HCT116 (cell line): ENCODE measurements at regions not wholly inside any gene's neighbourhood (a gene's known extent, or its start where the extent isn't known, plus 50 kb on each side); places are given as distances from the start of the nearest gene placed in this dataset.

ENCODE experiments used
- ATAC-seq: fragments of 200-7000 bp; cut with Tn5 transposase; 2 replicates; pipeline ENCODE4 v1.9.1; 2020; ENCODE audit warnings: mild to moderate bottlenecking, moderate library complexity
- BruUV-seq: library from RNA; stranded (reverse); fragments of 400-500 nt; replicated peaks from 2 replicates; lab custom pipeline; 2021; lab: Mats Ljungman, UMichigan
- CTCF ChIA-PET: fragments of 300-600 bp; sonication (Branson Sonifier 250); formaldehyde crosslinking; loops from one replicate; lab custom pipeline; 2021; ENCODE audit warnings: antibody characterized with exemption; lab: Charles Lee
- POLR2A ChIA-PET: fragments of 300-600, 350-600 bp; sonication (Branson Sonifier 250); formaldehyde crosslinking; loops from one replicate; lab custom pipeline; 2021; ENCODE audit warnings: antibody characterized with exemption; lab: Charles Lee
- RAD21 ChIA-PET, 2 experiments: fragments of 300-600 bp; sonication (Branson Sonifier 250); formaldehyde crosslinking; loops; one replicate each; lab custom pipeline; 2023; ENCODE audit warnings: low total read pairs in 2 of 2; ENCODE audit not compliant: uncharacterized antibody in 2 of 2, unreplicated experiment in 2 of 2, low non-redundant PET in 1 of 2; lab: Charles Lee
- DNase-seq: peaks from one replicate; pipeline ENCODE4 v3.0.0-alpha.2; 2010; ENCODE audit warnings: low read depth, low spot score
- H2AFZ ChIP-seq: fragments of 200-600 bp; shearing (Covaris generic), sonication (generic); 2 replicates; pipeline ENCODE4 v1.6.1; 2017; ENCODE audit warnings: low read depth, mixed run types, mixed read lengths, antibody characterized with exemption, low read length; ENCODE audit not compliant: poor library complexity, severe bottlenecking
- H3K27ac ChIP-seq: 2 replicates; pipeline ENCODE4 v1.5.1; 2012; ENCODE audit warnings: low read depth, low read length
- H3K27me3 ChIP-seq: fragments of 200-600 bp; sonication (generic); 2 replicates; pipeline ENCODE4 v1.6.1; 2016; ENCODE audit warnings: mixed run types, low read length, mixed read lengths; ENCODE audit not compliant: insufficient read depth
- H3K36me3 ChIP-seq, 2 experiments: fragments of 200-500 bp in 1 of 2; fragments of 200-600 bp in 1 of 2; sonication (Bioruptor generic) in 1 of 2; sonication (generic) in 1 of 2; 2 replicates each; pipeline versions ENCODE4 v1.5.1 to v1.6.1; 2014 to 2016; ENCODE audit warnings: low read length in 2 of 2, inconsistent platforms in 1 of 2, mixed read lengths in 1 of 2, mixed run types in 1 of 2; ENCODE audit not compliant: insufficient read depth in 2 of 2, control insufficient read depth in 1 of 2
- H3K4me1 ChIP-seq, 2 experiments: fragments of 200-600 bp in 1 of 2; sonication (generic) in 1 of 2; 2 replicates each; pipeline versions ENCODE4 v1.5.1 to v1.6.1; 2012 to 2017; ENCODE audit warnings: low read length in 2 of 2, inconsistent platforms in 1 of 2, mild to moderate bottlenecking in 1 of 2, mixed read lengths in 1 of 2, mixed run types in 1 of 2, moderate library complexity in 1 of 2; ENCODE audit not compliant: insufficient read depth in 2 of 2, control insufficient read depth in 1 of 2
- H3K4me2 ChIP-seq: fragments of 200-600 bp; sonication (generic); 2 replicates; pipeline ENCODE4 v1.6.1; 2017; ENCODE audit warnings: mixed run types, low read length, mixed read lengths
- H3K4me3 ChIP-seq, 2 experiments: fragments of 200-600 bp in 1 of 2; sonication (generic) in 1 of 2; replicated peaks in 1 of 2; 2 replicates each; pipeline ENCODE4 v1.5.1; 2011 to 2016; ENCODE audit warnings: low read length in 2 of 2, control low read depth in 1 of 2, low read depth in 1 of 2, mild to moderate bottlenecking in 1 of 2, mixed read lengths in 1 of 2, mixed run types in 1 of 2
- H3K79me2 ChIP-seq: fragments of 200-600 bp; sonication (generic); 2 replicates; pipeline ENCODE4 v1.6.1; 2017; ENCODE audit warnings: mild to moderate bottlenecking, mixed run types, low read length, moderate library complexity, mixed read lengths; ENCODE audit not compliant: insufficient read depth
- H3K9ac ChIP-seq: fragments of 200-600 bp; sonication (generic); 2 replicates; pipeline ENCODE4 v1.6.1; 2016; ENCODE audit warnings: low read length, mixed read lengths
- H3K9me2 ChIP-seq: fragments of 200-600 bp; sonication (generic), shearing (Covaris generic); 2 replicates; pipeline ENCODE4 v1.6.1; 2017; ENCODE audit warnings: mixed run types, mild to moderate bottlenecking, moderate library complexity; ENCODE audit not compliant: insufficient read depth
- H3K9me3 ChIP-seq, 2 experiments: fragments of 200-500 bp in 1 of 2; fragments of 200-600 bp in 1 of 2; sonication (Bioruptor generic) in 1 of 2; sonication (generic) in 1 of 2; 2 replicates each; pipeline ENCODE4 v1.6.1; 2014 to 2017; ENCODE audit warnings: low read length in 2 of 2, mixed read lengths in 2 of 2, inconsistent platforms in 1 of 2, low read depth in 1 of 2, mild to moderate bottlenecking in 1 of 2, mixed run types in 1 of 2, moderate library complexity in 1 of 2; ENCODE audit not compliant: control insufficient read depth in 1 of 2, insufficient read depth in 1 of 2
- H4K20me1 ChIP-seq: fragments of 200-600 bp; sonication (generic), shearing (Covaris generic); 2 replicates; pipeline ENCODE4 v1.6.1; 2017; ENCODE audit warnings: mixed run types, mild to moderate bottlenecking, moderate library complexity; ENCODE audit not compliant: insufficient read depth
- CEBPB ChIP-seq: IDR thresholded peaks from 2 replicates; pipeline ENCODE4 v1.6.1; 2012; ENCODE audit warnings: low read depth
- EGR1 ChIP-seq: IDR thresholded peaks from 2 replicates; pipeline ENCODE4 v1.6.1; 2012; ENCODE audit warnings: low read depth
- ELF1 ChIP-seq: IDR thresholded peaks from 2 replicates; pipeline ENCODE4 v1.6.1; 2012; ENCODE audit warnings: low read depth, borderline replicate concordance
- EZH2 ChIP-seq: fragments of 200-600 bp; sonication (generic); IDR thresholded peaks from 2 replicates; pipeline ENCODE4 v1.6.1; 2017; ENCODE audit warnings: antibody characterized with exemption, mixed run types
- EZH2phosphoT487 ChIP-seq: fragments of 200-600 bp; IDR thresholded peaks from 2 replicates; pipeline ENCODE4 v1.6.1; 2018; ENCODE audit warnings: antibody characterized with exemption, borderline replicate concordance
- FOSL1 ChIP-seq: IDR thresholded peaks from 2 replicates; pipeline ENCODE4 v1.6.1; 2012; ENCODE audit warnings: low read depth
- JUND ChIP-seq: IDR thresholded peaks from 2 replicates; pipeline ENCODE4 v1.6.1; 2012
- POLR2A ChIP-seq: IDR thresholded peaks from 2 replicates; pipeline ENCODE4 v1.7.0; 2011; ENCODE audit warnings: borderline replicate concordance; ENCODE audit not compliant: insufficient read depth, insufficient read length; ENCODE audit errors: extremely low read depth
- POLR2AphosphoS5 ChIP-seq: IDR thresholded peaks from 2 replicates; pipeline ENCODE4 v1.6.1; 2011; ENCODE audit warnings: mild to moderate bottlenecking, low read depth, low read length, moderate library complexity
- RAD21 ChIP-seq: IDR thresholded peaks from 2 replicates; pipeline ENCODE4 v1.6.1; 2012; ENCODE audit warnings: low read depth, mild to moderate bottlenecking
- SRF ChIP-seq: IDR thresholded peaks from 2 replicates; pipeline ENCODE4 v1.6.1; 2012; ENCODE audit warnings: low read depth
- TCF7L2 ChIP-seq: IDR thresholded peaks from 2 replicates; pipeline ENCODE4 v1.7.0; 2011; ENCODE audit warnings: borderline replicate concordance, inconsistent platforms; ENCODE audit not compliant: insufficient read depth, insufficient read length; ENCODE audit errors: extremely low read depth
- YY1 ChIP-seq: IDR thresholded peaks from 2 replicates; pipeline ENCODE4 v1.6.1; 2011; ENCODE audit warnings: low read length, low read depth, moderate library complexity, mild to moderate bottlenecking; ENCODE audit not compliant: insufficient replicate concordance; ENCODE audit errors: extremely low read depth
- ZFX ChIP-seq: fragments of 450-650 bp; IDR thresholded peaks from 2 replicates; pipeline ENCODE4 v1.6.1; 2017
- ZNF274 ChIP-seq: fragments of 200-500 bp; sonication (Bioruptor generic); IDR thresholded peaks from 2 replicates; pipeline ENCODE4 v1.6.1; 2014; ENCODE audit warnings: mild to moderate bottlenecking, low read depth, low read length, inconsistent platforms
- intact Hi-C: fragments of 100-400 bp; cut with micrococcal nuclease; formaldehyde crosslinking; loops from 2 replicates; pipeline ENCODE4 v1.10.0; 2022
- TF ChIP-seq, protein P1 (sequence below): IDR thresholded peaks from 2 replicates; pipeline ENCODE4 v1.6.1; 2012
- TF ChIP-seq, protein P2 (sequence below): IDR thresholded peaks from 2 replicates; pipeline ENCODE4 v1.6.1; 2011; ENCODE audit warnings: mild to moderate bottlenecking, low read length, moderate library complexity; ENCODE audit not compliant: insufficient replicate concordance; ENCODE audit errors: extremely low read depth
- TF ChIP-seq, protein P3 (sequence below), 3 experiments: fragments of 200-600 bp in 1 of 3; sonication (generic) in 1 of 3; IDR thresholded peaks in 2 of 3; conservative IDR thresholded peaks in 1 of 3; 2 replicates each; pipeline ENCODE4 v1.5.1; 2012 to 2017; ENCODE audit warnings: low read depth in 2 of 3, low read length in 2 of 3, antibody characterized with exemption in 1 of 3, borderline replicate concordance in 1 of 3, control low read depth in 1 of 3, mild to moderate bottlenecking in 1 of 3, mixed read lengths in 1 of 3, mixed run types in 1 of 3, moderate library complexity in 1 of 3; ENCODE audit not compliant: insufficient read depth in 1 of 3
- TF ChIP-seq, protein P4 (sequence below): IDR thresholded peaks from 2 replicates; pipeline ENCODE4 v1.6.1; 2012; ENCODE audit warnings: low read depth

DNA sequence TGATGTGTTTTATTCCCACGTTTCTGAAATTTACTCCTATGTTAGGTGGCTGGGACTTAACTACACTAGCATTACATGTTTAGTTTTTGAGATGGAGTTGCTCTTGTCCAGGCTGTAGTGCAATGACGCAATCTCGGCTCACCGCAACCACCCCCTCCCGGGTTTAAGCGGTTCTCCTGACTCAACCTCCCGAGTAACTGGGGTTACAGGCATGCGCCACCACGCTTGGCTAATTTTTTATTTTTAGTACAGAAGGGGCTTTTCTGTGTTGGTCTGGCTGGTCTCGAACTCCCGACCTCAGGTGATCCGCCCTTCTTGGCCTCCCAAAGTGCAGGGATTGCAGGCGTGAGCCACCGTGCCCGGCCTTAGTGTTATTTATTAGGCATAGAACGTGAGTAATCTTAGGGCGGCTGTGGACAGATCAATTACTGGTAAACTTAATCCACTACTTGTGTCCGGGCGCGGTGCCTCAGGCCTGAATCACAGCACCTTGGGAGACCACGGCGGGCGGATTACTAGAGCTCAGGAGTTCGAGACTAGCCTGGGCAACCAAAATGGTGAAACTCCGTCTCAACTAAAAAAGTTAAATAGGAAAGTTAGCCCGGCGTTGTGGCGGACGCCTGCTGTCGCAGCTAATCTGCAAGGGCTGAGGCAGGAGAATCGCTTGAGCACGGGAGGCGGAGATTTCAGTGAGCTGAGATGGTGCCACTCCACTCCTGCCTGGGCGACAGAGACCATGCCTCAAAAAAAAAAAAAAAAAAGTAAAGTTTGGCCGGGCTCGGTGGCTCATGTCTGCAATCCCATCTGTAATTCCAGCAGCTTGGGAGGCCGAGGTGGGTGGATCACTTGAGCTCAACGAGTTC lies 123.7 kb upstream of the BTN3A2 start:
- H3K9me2 ChIP-seq: 0 out of 2 replicates have a peak, but pooled peaks cover 5% of the 10 kb centered on the region
- no peaks in the 10 kb centered on the region for H3K79me2 ChIP-seq
- H4K20me1 ChIP-seq: no peaks in the 10 kb centered on the region
- no peak overlapping the region for H3K9ac ChIP-seq
- TF ChIP-seq, protein P1, sequence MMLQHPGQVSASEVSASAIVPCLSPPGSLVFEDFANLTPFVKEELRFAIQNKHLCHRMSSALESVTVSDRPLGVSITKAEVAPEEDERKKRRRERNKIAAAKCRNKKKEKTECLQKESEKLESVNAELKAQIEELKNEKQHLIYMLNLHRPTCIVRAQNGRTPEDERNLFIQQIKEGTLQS: no peak
- TF ChIP-seq, protein P2, sequence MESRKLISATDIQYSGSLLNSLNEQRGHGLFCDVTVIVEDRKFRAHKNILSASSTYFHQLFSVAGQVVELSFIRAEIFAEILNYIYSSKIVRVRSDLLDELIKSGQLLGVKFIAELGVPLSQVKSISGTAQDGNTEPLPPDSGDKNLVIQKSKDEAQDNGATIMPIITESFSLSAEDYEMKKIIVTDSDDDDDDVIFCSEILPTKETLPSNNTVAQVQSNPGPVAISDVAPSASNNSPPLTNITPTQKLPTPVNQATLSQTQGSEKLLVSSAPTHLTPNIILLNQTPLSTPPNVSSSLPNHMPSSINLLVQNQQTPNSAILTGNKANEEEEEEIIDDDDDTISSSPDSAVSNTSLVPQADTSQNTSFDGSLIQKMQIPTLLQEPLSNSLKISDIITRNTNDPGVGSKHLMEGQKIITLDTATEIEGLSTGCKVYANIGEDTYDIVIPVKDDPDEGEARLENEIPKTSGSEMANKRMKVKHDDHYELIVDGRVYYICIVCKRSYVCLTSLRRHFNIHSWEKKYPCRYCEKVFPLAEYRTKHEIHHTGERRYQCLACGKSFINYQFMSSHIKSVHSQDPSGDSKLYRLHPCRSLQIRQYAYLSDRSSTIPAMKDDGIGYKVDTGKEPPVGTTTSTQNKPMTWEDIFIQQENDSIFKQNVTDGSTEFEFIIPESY: no peak
- no peak for TF ChIP-seq FOSL1
- TF ChIP-seq YY1: no peak
- no peak for TF ChIP-seq CEBPB
- no peak for TF ChIP-seq ELF1
- TF ChIP-seq TCF7L2: no peak
- no peak for TF ChIP-seq ZFX
- TF ChIP-seq JUND: no peak
- no peak for TF ChIP-seq POLR2AphosphoS5
- TF ChIP-seq ZNF274: no peak
- TF ChIP-seq, protein P3, sequence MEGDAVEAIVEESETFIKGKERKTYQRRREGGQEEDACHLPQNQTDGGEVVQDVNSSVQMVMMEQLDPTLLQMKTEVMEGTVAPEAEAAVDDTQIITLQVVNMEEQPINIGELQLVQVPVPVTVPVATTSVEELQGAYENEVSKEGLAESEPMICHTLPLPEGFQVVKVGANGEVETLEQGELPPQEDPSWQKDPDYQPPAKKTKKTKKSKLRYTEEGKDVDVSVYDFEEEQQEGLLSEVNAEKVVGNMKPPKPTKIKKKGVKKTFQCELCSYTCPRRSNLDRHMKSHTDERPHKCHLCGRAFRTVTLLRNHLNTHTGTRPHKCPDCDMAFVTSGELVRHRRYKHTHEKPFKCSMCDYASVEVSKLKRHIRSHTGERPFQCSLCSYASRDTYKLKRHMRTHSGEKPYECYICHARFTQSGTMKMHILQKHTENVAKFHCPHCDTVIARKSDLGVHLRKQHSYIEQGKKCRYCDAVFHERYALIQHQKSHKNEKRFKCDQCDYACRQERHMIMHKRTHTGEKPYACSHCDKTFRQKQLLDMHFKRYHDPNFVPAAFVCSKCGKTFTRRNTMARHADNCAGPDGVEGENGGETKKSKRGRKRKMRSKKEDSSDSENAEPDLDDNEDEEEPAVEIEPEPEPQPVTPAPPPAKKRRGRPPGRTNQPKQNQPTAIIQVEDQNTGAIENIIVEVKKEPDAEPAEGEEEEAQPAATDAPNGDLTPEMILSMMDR (IDR thresholded peaks at IDR 0.05 in 2 of 3, conservative IDR thresholded peaks at IDR 0.05 in 1 of 3; ENCODE audit: borderline replicate concordance in 1 of 3, insufficient read depth in 1 of 3, low read depth in 2 of 3, low read length in 2 of 3): no peak
- TF ChIP-seq, protein P4, sequence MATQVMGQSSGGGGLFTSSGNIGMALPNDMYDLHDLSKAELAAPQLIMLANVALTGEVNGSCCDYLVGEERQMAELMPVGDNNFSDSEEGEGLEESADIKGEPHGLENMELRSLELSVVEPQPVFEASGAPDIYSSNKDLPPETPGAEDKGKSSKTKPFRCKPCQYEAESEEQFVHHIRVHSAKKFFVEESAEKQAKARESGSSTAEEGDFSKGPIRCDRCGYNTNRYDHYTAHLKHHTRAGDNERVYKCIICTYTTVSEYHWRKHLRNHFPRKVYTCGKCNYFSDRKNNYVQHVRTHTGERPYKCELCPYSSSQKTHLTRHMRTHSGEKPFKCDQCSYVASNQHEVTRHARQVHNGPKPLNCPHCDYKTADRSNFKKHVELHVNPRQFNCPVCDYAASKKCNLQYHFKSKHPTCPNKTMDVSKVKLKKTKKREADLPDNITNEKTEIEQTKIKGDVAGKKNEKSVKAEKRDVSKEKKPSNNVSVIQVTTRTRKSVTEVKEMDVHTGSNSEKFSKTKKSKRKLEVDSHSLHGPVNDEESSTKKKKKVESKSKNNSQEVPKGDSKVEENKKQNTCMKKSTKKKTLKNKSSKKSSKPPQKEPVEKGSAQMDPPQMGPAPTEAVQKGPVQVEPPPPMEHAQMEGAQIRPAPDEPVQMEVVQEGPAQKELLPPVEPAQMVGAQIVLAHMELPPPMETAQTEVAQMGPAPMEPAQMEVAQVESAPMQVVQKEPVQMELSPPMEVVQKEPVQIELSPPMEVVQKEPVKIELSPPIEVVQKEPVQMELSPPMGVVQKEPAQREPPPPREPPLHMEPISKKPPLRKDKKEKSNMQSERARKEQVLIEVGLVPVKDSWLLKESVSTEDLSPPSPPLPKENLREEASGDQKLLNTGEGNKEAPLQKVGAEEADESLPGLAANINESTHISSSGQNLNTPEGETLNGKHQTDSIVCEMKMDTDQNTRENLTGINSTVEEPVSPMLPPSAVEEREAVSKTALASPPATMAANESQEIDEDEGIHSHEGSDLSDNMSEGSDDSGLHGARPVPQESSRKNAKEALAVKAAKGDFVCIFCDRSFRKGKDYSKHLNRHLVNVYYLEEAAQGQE: no peak
- TF ChIP-seq EZH2phosphoT487: no peak
- no peak for TF ChIP-seq POLR2A
- TF ChIP-seq SRF: no peak
- no peak for TF ChIP-seq EZH2
- TF ChIP-seq EGR1: no peak
- TF ChIP-seq RAD21: no peak
- no peak overlapping the region for H2AFZ ChIP-seq
- intact Hi-C loops: no loop called here
- no peaks in the 10 kb centered on the region for H3K27me3 ChIP-seq
- H3K36me3 ChIP-seq: no peaks in the 10 kb centered on the region
- POLR2A ChIA-PET: no interaction called here
- RAD21 ChIA-PET: no interaction called here
- no peaks in the 10 kb centered on the region for H3K9me3 ChIP-seq
- CTCF ChIA-PET: no interaction called here
- ATAC-seq (no peak), DNase-seq (no peak)
- no peak overlapping the region for H3K4me2 ChIP-seq
- no peak overlapping the region for H3K4me3 ChIP-seq
- peaks cover 0 to 9% of the 10 kb centered on the region in 2 experiments; a peak in 2 of 4 replicates for H3K4me1 ChIP-seq
- H3K27ac ChIP-seq: no peak overlapping the region
- BruUV-seq: no TSS peak
